GM18870 (cell line): ENCODE measurements at regions not wholly inside any gene's neighbourhood (a gene's known extent, or its start where the extent isn't known, plus 50 kb on each side); places are given as distances from the start of the nearest gene placed in this dataset.

Experiments
- ATAC-seq: cut with Tn5 transposase; IDR thresholded peaks from one replicate; pipeline ENCODE4 v1.9.1; 2021; ENCODE audit warnings: moderate library complexity; ENCODE audit not compliant: unreplicated experiment

DNA sequence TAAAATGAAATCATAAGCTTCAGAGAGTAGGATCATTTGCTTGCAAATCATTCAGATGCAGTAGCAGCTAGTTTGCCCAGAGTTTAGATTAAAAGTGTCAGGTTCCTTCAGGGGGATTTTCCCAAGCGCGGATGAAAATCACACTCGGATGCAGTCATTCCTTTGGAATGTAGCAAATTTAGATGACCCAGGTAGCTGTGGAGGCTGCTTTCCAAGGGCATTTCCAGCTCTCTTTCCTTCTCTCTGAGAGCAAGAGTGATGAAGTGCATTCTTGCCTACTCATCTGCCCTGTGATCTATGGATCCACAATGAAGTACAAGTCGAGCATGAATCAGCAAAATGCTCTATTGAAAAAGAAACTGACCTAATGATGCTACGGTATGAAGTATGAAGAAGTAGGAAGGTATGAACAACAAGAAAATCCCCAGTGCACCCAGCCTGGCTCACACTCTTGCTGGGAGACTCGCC, 200.2 kb downstream of the PLK2 start:
- ATAC-seq, result no peak

DNA sequence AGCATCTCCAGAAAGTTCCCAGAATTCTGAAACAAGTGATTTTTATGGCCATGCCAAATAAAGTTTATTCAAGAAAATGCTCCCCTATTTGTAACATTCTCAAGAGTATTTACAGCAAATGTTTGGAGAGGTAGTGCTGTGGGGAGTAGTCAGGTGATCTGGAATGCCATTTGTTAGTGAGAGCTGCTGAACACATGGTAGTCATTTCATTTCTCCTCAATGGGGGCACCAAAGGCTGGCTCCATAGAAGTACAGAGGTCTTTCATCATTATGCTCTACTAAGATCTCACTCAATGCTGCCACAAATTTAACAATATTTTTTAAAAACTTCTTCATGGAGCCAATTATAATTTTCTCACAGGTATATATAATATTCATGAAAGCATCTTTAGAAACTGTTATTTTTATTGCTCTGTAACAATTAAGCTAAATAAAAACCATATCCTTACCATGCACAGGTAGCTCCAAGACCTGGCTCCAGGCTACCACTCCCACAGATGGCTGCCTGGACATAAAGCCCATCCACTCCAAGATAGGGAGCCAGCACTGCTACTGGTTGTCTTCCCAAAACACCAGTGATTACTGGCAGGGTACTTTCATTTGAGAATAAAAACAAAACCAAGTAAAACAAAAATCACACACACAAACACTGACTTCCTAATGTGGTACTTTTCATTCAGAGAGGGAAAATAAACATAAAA, 200.8 kb downstream of the PLK2 start:
- ATAC-seq, result no peak

DNA sequence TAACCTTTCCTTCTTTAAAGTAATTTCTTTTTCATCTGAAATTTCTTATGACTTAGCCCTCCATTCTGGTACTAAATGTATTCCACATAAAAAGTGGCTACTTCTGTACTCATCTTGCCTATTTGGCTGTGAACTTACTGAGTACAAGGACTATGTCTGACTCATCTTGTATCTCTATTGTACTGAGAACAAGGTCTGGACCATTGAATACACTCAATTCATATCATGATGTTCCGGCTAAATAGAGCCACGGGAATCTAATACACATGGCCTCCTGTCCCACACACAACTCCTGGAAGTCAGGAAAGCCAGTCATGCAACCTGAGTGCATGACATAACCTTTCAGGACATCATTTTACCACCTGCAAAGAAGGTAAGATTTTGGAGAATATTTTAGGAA, 203.9 kb downstream of the PLK2 start:
- no peak for ATAC-seq

DNA sequence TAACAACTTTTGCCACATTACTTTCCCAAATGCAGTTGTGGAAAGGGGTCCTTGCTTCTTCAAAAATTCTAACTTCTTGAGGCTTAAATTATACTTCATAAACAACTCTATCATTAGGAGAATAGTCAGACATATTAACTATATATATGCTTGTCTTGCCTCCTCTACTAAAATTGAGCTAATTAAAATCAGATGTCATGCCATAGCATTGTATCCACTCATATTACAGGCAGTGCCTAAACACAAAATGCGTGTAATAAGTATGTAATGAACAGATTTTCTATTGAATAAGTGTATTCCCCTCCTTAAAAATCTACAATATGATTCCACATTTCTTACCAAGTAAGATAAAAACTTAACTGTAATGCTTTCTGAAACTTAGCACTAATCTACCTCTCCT, 204.5 kb downstream of the PLK2 start:
- no peak for ATAC-seq

DNA sequence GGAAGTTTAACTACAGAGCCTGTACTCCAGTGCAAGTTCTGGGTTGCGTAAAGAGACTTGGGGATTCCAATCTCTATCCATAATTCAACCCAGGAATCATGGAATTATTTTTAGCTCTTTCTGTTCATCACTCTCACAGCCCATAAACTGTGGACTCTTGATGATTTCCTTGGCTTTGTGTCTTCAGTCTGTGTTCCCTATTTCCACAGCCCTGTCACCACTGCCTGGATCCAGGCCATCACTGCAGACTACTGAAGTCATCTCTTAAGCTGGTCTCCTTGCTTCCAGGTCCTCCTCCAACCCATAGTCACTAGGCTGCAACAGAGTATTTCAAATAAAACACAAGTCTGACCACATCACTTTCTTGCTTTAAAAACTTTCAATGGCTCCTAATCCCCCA, 211.7 kb downstream of the PLK2 start:
- ATAC-seq, result no peak

DNA sequence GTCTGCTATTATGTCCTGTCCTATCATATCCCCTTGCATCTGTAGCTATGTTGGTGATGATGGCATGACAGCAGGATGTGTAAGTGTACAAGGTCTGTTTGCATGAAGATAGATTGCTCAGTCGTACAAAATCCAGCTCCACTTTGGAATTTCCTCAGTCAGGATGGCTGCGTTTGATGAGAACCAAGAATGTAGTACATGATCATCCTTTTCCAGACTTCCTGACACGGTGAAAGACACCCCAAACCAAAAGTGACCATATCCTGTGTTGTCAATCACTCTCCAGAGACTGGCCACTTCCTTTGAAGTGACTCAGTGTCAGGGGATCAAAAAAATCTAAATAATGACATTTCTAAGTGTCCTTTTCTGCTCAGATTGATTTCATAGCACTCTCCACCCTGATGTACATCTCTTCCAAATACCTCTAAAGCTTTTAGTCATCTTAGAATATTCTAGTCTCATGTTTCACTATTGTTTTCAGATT, 213.4 kb downstream of the PLK2 start:
- ATAC-seq, result no peak

DNA sequence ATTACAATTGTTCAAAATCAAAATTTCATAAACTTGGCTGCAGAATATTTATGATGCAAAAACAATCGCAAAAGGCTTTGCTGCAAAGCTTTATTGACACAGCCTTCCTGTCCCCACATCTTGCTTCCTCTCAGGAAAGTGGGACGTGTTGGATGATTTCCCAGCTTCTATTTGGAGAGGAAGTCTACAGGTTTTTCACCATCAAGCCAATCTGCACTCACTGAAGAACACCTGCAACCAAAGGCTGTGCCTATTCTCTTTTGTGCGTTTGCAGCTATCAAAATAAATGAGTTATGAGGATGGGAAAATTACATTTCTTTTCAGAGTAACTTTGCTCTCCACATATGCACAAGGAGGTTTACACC, 214.4 kb downstream of the PLK2 start:
- ATAC-seq, result no peak

DNA sequence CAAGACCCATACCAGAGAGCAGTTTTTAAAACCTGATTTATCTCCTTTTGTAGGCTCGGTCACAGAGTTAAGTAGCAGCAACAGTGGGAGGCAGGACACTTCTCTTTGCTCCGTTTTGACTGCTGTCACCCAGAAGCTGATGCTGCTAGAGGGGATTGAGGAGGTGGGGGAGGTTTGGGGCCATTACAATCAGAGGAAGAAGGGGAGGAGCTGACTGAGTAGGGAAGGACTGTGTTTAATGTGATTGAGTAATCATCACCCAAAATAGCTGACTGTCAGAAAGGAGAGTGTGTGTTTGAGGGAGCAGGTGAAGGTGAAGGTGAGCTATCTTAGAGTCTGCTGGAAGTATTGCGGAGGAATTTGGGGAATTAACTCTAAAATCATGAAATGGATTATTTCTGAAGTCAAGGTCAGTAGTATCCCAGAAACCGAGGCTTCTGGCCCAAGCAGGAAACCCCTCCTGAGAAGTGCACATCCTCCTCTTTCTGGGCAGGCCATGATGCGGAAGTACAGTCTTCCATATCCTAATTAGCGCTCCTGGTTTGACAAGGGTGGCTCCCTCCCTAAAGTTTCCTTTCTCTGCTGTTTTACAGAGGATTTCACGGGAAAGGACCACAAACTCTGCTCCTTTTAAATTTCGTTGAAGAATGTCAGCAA, 214.9 kb downstream of the PLK2 start:
- ATAC-seq, result no peak

DNA sequence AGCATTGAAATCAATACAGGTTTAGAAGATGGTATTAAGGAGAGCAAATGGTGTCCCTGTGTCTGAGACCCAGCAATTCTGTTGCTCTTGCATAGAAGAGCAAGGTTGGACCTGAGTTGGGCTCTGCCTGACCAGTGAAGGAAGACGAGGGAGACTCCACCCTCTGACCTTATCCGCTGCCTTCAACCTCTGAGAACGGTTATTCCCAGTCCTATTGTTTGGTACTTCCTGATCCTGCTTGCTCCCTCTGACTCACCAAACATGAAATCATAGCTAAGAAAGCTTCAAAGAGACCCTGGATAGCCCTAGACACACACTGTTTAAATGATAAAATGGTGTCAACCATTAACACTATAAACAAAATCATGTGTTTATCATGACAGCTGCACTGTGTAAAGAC, 218.5 kb downstream of the PLK2 start:
- no peak for ATAC-seq

DNA sequence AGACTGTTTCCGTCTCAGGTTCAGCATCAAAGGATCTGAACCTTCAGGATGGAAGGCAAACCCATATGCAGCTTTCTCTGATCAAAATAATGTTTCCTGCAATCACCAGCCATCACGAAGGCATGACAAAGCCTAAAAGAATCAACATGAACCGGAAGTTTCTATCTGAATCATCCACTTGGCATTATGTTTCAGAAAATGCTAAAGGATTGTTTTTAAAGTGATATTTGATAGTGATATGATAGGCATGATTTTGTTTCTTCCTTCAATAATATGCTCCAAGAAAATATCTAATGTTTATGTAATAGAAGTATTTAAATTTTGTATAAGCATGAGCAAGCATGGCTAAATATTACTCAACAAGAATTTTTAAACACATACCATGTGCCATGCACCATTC, 219.6 kb downstream of the PLK2 start:
- ATAC-seq, result no peak

DNA sequence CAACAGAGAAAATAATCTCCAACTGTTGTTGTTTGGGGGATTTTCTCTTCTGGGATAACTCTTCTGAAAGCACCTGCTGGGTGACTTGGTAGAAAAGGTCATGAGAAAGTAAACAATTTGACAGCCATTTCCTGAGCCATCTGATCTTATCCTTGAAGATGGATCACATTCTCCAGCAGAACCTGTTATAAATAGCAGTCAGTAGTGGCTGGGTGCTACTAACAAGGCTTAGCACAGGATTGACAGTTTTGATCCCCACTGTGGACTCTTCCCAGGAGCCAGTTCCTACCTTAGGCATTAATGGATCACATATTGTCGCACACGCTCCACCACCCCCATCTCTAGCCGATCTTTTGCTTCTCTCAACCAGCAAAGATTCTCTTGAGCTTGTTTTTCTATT, 220.2 kb downstream of the PLK2 start:
- ATAC-seq, result no peak

DNA sequence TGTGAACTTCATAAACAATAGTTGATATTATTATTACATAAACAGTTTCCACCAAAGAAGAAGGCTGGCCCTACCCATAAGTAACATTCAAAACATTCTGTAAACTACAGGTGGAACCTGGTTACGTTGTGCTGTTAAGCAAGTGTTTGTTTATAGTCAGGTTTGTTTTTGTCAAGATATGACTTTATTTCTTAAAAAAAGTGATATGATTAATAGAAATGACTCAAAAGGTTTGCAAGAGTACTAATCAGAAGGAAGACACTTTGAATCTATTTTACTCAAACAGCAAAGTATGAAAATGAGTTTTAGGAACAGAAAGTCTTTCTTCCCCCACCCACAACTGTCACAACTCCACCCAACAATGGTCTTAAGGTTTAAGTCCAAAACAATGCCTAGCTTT, 220.8 kb downstream of the PLK2 start:
- ATAC-seq, result peak; percentile 48

DNA sequence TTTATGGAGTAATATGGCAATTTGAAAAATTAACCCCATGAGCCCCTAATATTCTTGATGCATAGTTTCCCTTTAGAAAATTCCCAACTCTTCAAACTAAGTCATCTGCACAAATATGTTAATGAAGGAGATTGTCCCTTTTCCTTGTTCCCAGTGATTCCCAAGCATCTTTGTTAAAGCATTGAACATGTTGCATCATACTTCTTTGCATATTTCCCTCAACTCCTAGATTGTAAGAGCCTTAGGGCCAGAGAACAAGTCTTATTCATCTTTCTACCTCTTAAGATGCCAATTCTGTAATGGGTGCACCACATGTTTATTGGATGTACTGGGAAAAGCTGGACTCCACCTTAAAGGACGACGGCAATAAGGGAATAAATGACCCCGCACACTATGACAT, 223.4 kb downstream of the PLK2 start:
- ATAC-seq, result no peak

DNA sequence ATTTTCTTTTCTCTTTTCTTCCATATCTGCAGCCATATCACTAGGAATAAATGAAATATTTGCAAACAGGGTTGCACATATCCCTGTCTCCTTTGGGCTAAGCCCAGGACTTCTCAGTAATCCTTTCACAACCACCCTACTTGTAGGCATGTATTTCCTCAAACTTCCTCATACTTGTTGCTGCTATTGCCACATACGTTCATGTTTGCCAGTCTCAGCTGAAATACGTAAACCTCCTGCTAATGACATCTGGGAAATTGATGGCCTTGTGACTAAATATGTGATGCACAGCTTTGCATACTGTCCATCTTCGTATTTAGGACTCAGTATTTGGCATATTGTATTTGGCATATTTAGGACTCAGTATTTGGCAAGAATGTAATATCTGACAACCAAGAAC, 224.6 kb downstream of the PLK2 start:
- ATAC-seq, result no peak

DNA sequence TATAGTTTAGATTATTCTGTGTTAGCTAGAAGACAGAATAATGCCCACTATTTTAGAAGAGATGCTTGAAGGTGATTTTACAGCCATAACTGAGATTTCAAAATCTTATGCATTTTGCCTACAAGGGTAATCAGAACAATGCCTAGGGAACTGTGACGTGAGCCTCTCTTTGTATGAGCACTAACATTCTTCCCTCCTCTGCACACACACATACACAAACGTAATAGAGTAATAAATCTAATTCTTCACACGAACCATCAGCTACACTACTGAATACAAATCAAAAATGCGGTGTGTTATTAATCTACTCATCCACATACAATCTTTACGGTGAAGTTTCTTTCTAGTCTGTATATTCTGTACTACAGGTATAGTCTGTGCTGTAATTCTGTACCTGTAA, 227.8 kb downstream of the PLK2 start:
- ATAC-seq, result no peak

DNA sequence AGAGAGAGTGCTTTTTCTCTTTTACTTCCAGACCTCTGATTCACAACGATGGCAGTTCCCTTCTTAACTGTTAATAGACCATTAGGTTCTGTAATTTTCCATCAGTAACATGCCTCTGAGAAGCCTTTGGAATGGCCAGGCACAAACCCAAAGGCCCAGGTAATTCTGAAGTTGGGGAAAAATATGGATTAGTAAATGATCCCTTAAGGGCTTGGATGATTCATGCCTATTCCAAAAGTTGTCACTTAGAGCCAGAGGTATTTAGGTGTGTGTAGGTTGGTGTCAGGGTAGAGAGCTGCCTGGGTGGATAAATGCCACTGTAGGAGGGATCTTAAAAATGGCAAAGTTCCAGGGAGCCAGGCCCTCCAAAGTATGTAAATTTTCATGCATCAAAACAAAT, 228.8 kb downstream of the PLK2 start:
- no peak for ATAC-seq

DNA sequence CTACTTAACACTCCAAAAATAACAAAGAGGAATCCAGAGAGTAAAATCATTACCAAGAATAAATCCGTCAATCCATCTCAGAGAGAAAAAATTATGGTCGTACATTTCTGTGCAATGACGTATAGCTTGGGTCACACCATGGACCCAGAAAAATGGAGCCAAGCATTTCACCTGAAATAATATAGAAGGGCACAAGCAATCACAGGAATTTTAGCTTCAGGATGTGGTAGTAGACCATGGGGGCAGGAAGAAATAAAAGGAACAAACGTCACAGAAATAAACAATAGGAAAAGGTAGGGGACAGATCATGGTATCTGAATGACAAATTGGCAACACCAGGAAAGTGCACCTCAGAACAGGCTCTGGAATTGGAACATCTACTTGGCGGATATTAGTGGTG, 231.0 kb downstream of the PLK2 start:
- ATAC-seq, result no peak

DNA sequence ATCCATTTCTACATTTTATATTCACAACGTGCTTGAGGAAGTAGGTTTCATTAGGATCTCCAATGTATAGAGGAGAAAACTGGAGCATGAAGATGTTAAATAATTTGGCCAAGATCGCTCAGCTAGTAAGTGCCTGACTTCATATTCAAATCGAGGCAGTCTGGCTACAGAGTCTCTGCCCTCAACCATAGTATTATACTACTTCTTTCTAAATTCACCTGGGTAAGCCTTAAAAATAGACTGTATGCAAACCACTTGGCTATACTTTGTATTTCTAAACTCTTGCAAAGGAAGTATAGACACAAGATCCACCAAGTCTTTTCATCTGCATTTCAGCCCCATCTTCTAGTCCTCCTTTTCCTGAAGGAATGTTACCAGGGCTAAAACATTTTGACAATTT, 232.0 kb downstream of the PLK2 start:
- ATAC-seq, result no peak

DNA sequence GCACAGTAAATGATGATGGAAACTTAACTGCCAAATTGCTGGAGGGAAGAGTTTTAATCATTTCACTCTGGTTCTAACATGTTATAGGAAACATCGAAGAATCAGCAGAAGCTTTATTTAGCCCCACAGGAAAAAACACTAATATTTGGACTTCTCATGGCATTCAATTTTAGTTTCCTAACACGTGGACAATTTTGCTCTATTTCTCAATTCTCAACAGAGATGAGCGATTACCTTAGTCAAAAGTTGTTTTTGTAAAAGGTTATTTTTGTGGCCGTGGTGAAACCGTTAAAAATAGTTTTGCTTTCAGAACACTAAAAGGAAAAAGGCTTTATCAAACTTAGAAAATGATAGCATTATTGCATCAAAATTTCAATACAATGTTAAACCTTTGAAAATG, 235.2 kb downstream of the PLK2 start:
- no peak for ATAC-seq

DNA sequence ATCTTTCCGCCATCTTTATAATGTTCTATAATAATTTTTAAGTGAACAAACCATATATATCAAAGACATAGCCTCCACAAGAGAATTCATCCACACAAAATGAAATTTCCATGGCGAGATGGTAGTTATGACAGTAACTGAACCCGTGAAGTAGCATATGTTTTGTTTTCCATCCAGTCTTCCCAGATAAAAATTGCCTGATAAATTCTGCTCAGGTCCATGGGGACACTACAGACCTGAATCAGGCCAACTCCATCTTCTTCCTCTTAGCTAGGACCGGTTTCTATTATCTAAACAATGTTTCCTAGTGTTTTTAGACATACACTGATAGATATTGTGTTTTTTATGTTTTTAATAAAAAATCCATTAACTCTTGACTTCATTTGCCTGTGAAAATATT, 235.7 kb downstream of the PLK2 start:
- ATAC-seq, result no peak

DNA sequence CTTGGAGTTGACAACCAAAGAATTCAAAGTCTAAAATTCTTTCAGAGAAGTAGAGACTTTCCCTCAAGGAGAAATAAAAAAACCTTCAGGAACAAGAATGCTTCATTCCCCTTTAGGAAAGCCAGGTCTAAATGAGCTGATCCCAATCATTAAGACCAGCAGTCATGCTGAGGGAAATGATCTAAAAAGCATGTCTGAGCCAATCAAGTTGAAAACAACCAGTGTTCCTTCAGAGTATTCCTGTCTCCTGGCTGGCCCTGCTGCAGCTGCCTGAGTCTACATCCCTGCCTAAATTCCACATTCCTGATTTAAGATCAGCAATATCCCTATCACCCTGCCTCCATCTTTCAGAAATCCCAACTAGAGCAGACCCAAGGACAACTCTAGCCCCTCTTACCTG, 244.5 kb downstream of the PLK2 start:
- ATAC-seq, result no peak

DNA sequence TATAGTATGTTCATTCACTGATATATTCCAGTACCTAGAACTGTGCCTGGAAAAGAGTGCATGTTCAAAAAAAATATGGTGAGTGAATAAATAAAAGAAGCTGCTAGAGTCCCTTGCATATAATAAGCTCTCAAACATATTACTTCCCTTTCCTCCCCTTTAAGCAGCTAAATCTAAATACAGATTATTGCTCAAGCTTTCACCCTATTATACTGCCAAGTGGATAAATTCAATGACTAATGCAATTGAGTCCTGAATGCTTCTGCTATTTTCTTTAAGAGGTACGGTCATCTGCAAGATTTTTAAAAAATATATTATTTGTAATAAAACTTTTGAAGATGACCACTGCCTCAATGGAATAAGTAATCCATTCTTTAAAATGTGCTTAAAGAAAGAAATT, 248.4 kb downstream of the PLK2 start:
- ATAC-seq, result no peak

DNA sequence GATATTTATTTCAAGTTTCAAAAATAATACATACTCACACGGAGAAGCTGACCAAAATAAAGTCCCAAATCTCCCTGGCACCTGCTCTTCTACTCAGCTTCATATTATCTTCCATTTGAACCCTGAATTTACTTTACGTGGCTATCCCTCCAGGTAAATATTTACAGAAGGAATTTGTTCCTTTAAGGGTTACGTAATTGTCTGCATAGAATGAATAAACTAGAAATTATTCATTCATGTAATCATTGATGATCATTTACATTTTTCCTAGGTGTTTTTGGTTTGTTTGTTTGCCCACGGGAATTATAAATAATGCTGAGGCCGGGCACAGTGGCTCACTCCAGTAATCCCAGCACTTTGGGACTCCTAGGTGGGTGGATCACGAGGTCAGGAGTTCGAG, 251.2 kb downstream of the PLK2 start:
- ATAC-seq, result no peak
